NCI-H446 treated with DMSO at 0.1 percent for 48 hours (cell line): ENCODE measurements at regions not wholly inside any gene's neighbourhood (a gene's known extent, or its start where the extent isn't known, plus 50 kb on each side); places are given as distances from the start of the nearest gene placed in this dataset.
"Not testable (repeated sequence)": the region's sequence is repeated elsewhere in the genome, so short reads cannot be mapped to it uniquely, and the experiment has no call there.

ENCODE experiments used
- DNase-seq: peaks from one replicate; lab custom pipeline; 2025; lab: John Stamatoyannopoulos, UW

- no peak for DNase-seq
Observed at GRCh38 chr19:29154163-29154562, 58.8 kb downstream of the UQCRFS1 start.

GRCh38 chr19:29145756-29146155 lies 67.2 kb downstream of the UQCRFS1 start:
- no peak for DNase-seq

- DNase-seq, result no peak
Observed at GRCh38 chr19:29143183-29143582, 69.8 kb downstream of the UQCRFS1 start.

- no peak for DNase-seq
Observed at GRCh38 chr19:29139227-29139626, 73.7 kb downstream of the UQCRFS1 start.

GRCh38 chr19:29138206-29138605 lies 74.7 kb downstream of the UQCRFS1 start:
- not testable (repeated sequence) for DNase-seq

GRCh38 chr19:29131456-29131855 lies 81.5 kb downstream of the UQCRFS1 start:
- DNase-seq, result no peak

GRCh38 chr19:29129148-29129547 lies 83.8 kb downstream of the UQCRFS1 start:
- DNase-seq, result no peak

GRCh38 chr19:29128203-29128602 lies 84.7 kb downstream of the UQCRFS1 start:
- DNase-seq, result no peak

GRCh38 chr19:29122185-29122584 lies 90.8 kb downstream of the UQCRFS1 start:
- no peak for DNase-seq

- DNase-seq, result no peak
Observed at GRCh38 chr19:29121684-29122083, 91.3 kb downstream of the UQCRFS1 start.

GRCh38 chr19:29120466-29120865 lies 92.5 kb downstream of the UQCRFS1 start:
- DNase-seq, result no peak

- no peak for DNase-seq
Observed at GRCh38 chr19:29119590-29119989, 93.4 kb downstream of the UQCRFS1 start.

- no peak for DNase-seq
Observed at GRCh38 chr19:29118389-29118788, 94.6 kb downstream of the UQCRFS1 start.

- DNase-seq, result no peak
Observed at GRCh38 chr19:29117926-29118325, 95.0 kb downstream of the UQCRFS1 start.

- DNase-seq, result no peak
Observed at GRCh38 chr19:29115181-29115580, 97.8 kb downstream of the UQCRFS1 start.

- DNase-seq, result no peak
Observed at GRCh38 chr19:29113838-29114237, 99.1 kb downstream of the UQCRFS1 start.

- no peak for DNase-seq
Observed at GRCh38 chr19:29111576-29111975, 101.4 kb downstream of the UQCRFS1 start.

GRCh38 chr19:29107831-29108230 lies 105.1 kb downstream of the UQCRFS1 start:
- DNase-seq, result no peak

- DNase-seq, result no peak
Observed at GRCh38 chr19:29106346-29106885, 106.5 kb downstream of the UQCRFS1 start.

GRCh38 chr19:29105629-29106292 lies 107.2 kb downstream of the UQCRFS1 start:
- DNase-seq, result no peak

GRCh38 chr19:29104605-29105241 lies 108.2 kb downstream of the UQCRFS1 start:
- DNase-seq, result no peak

GRCh38 chr19:29098863-29099481 lies 114.0 kb downstream of the UQCRFS1 start:
- DNase-seq, result no peak

GRCh38 chr19:29098091-29098490 lies 114.9 kb downstream of the UQCRFS1 start:
- no peak for DNase-seq
